HCT116 (cell line): ENCODE measurements at regions not wholly inside any gene's neighbourhood (a gene's known extent, or its start where the extent isn't known, plus 50 kb on each side); places are given as distances from the start of the nearest gene placed in this dataset.

Experiments used
- ATAC-seq: fragments of 200-7000 bp; cut with Tn5 transposase; 2 replicates; pipeline ENCODE4 v1.9.1; 2020; ENCODE audit warnings: mild to moderate bottlenecking, moderate library complexity
- BruUV-seq: library from RNA; stranded (reverse); fragments of 400-500 nt; replicated peaks from 2 replicates; lab custom pipeline; 2021; lab: Mats Ljungman, UMichigan
- CTCF ChIA-PET: fragments of 300-600 bp; sonication (Branson Sonifier 250); formaldehyde crosslinking; loops from one replicate; lab custom pipeline; 2021; ENCODE audit warnings: antibody characterized with exemption; lab: Charles Lee
- POLR2A ChIA-PET: fragments of 300-600, 350-600 bp; sonication (Branson Sonifier 250); formaldehyde crosslinking; loops from one replicate; lab custom pipeline; 2021; ENCODE audit warnings: antibody characterized with exemption; lab: Charles Lee
- RAD21 ChIA-PET, 2 experiments: fragments of 300-600 bp; sonication (Branson Sonifier 250); formaldehyde crosslinking; loops; one replicate each; lab custom pipeline; 2023; ENCODE audit warnings: low total read pairs in 2 of 2; ENCODE audit not compliant: uncharacterized antibody in 2 of 2, unreplicated experiment in 2 of 2, low non-redundant PET in 1 of 2; lab: Charles Lee
- DNase-seq: peaks from one replicate; pipeline ENCODE4 v3.0.0-alpha.2; 2010; ENCODE audit warnings: low read depth, low spot score
- H2AFZ ChIP-seq: fragments of 200-600 bp; shearing (Covaris generic), sonication (generic); 2 replicates; pipeline ENCODE4 v1.6.1; 2017; ENCODE audit warnings: low read depth, mixed run types, mixed read lengths, antibody characterized with exemption, low read length; ENCODE audit not compliant: poor library complexity, severe bottlenecking
- H3K27ac ChIP-seq: 2 replicates; pipeline ENCODE4 v1.5.1; 2012; ENCODE audit warnings: low read depth, low read length
- H3K27me3 ChIP-seq: fragments of 200-600 bp; sonication (generic); 2 replicates; pipeline ENCODE4 v1.6.1; 2016; ENCODE audit warnings: mixed run types, low read length, mixed read lengths; ENCODE audit not compliant: insufficient read depth
- H3K36me3 ChIP-seq, 2 experiments: fragments of 200-500 bp in 1 of 2; fragments of 200-600 bp in 1 of 2; sonication (Bioruptor generic) in 1 of 2; sonication (generic) in 1 of 2; 2 replicates each; pipeline versions ENCODE4 v1.5.1 to v1.6.1; 2014 to 2016; ENCODE audit warnings: low read length in 2 of 2, inconsistent platforms in 1 of 2, mixed read lengths in 1 of 2, mixed run types in 1 of 2; ENCODE audit not compliant: insufficient read depth in 2 of 2, control insufficient read depth in 1 of 2
- H3K4me1 ChIP-seq, 2 experiments: fragments of 200-600 bp in 1 of 2; sonication (generic) in 1 of 2; 2 replicates each; pipeline versions ENCODE4 v1.5.1 to v1.6.1; 2012 to 2017; ENCODE audit warnings: low read length in 2 of 2, inconsistent platforms in 1 of 2, mild to moderate bottlenecking in 1 of 2, mixed read lengths in 1 of 2, mixed run types in 1 of 2, moderate library complexity in 1 of 2; ENCODE audit not compliant: insufficient read depth in 2 of 2, control insufficient read depth in 1 of 2
- H3K4me2 ChIP-seq: fragments of 200-600 bp; sonication (generic); 2 replicates; pipeline ENCODE4 v1.6.1; 2017; ENCODE audit warnings: mixed run types, low read length, mixed read lengths
- H3K4me3 ChIP-seq, 2 experiments: fragments of 200-600 bp in 1 of 2; sonication (generic) in 1 of 2; replicated peaks in 1 of 2; 2 replicates each; pipeline ENCODE4 v1.5.1; 2011 to 2016; ENCODE audit warnings: low read length in 2 of 2, control low read depth in 1 of 2, low read depth in 1 of 2, mild to moderate bottlenecking in 1 of 2, mixed read lengths in 1 of 2, mixed run types in 1 of 2
- H3K79me2 ChIP-seq: fragments of 200-600 bp; sonication (generic); 2 replicates; pipeline ENCODE4 v1.6.1; 2017; ENCODE audit warnings: mild to moderate bottlenecking, mixed run types, low read length, moderate library complexity, mixed read lengths; ENCODE audit not compliant: insufficient read depth
- H3K9ac ChIP-seq: fragments of 200-600 bp; sonication (generic); 2 replicates; pipeline ENCODE4 v1.6.1; 2016; ENCODE audit warnings: low read length, mixed read lengths
- H3K9me2 ChIP-seq: fragments of 200-600 bp; sonication (generic), shearing (Covaris generic); 2 replicates; pipeline ENCODE4 v1.6.1; 2017; ENCODE audit warnings: mixed run types, mild to moderate bottlenecking, moderate library complexity; ENCODE audit not compliant: insufficient read depth
- H3K9me3 ChIP-seq, 2 experiments: fragments of 200-500 bp in 1 of 2; fragments of 200-600 bp in 1 of 2; sonication (Bioruptor generic) in 1 of 2; sonication (generic) in 1 of 2; 2 replicates each; pipeline ENCODE4 v1.6.1; 2014 to 2017; ENCODE audit warnings: low read length in 2 of 2, mixed read lengths in 2 of 2, inconsistent platforms in 1 of 2, low read depth in 1 of 2, mild to moderate bottlenecking in 1 of 2, mixed run types in 1 of 2, moderate library complexity in 1 of 2; ENCODE audit not compliant: control insufficient read depth in 1 of 2, insufficient read depth in 1 of 2
- H4K20me1 ChIP-seq: fragments of 200-600 bp; sonication (generic), shearing (Covaris generic); 2 replicates; pipeline ENCODE4 v1.6.1; 2017; ENCODE audit warnings: mixed run types, mild to moderate bottlenecking, moderate library complexity; ENCODE audit not compliant: insufficient read depth
- ATF3 ChIP-seq: IDR thresholded peaks from 2 replicates; pipeline ENCODE4 v1.6.1; 2012
- CEBPB ChIP-seq: IDR thresholded peaks from 2 replicates; pipeline ENCODE4 v1.6.1; 2012; ENCODE audit warnings: low read depth
- CTCF ChIP-seq, 3 experiments: fragments of 200-600 bp in 1 of 3; sonication (generic) in 1 of 3; IDR thresholded peaks in 2 of 3; conservative IDR thresholded peaks in 1 of 3; 2 replicates each; pipeline ENCODE4 v1.5.1; 2012 to 2017; ENCODE audit warnings: low read depth in 2 of 3, low read length in 2 of 3, antibody characterized with exemption in 1 of 3, borderline replicate concordance in 1 of 3, control low read depth in 1 of 3, mild to moderate bottlenecking in 1 of 3, mixed read lengths in 1 of 3, mixed run types in 1 of 3, moderate library complexity in 1 of 3; ENCODE audit not compliant: insufficient read depth in 1 of 3
- EZH2 ChIP-seq: fragments of 200-600 bp; sonication (generic); IDR thresholded peaks from 2 replicates; pipeline ENCODE4 v1.6.1; 2017; ENCODE audit warnings: antibody characterized with exemption, mixed run types
- JUND ChIP-seq: IDR thresholded peaks from 2 replicates; pipeline ENCODE4 v1.6.1; 2012
- POLR2AphosphoS5 ChIP-seq: IDR thresholded peaks from 2 replicates; pipeline ENCODE4 v1.6.1; 2011; ENCODE audit warnings: mild to moderate bottlenecking, low read depth, low read length, moderate library complexity
- RAD21 ChIP-seq: IDR thresholded peaks from 2 replicates; pipeline ENCODE4 v1.6.1; 2012; ENCODE audit warnings: low read depth, mild to moderate bottlenecking
- REST ChIP-seq: IDR thresholded peaks from 2 replicates; pipeline ENCODE4 v1.6.1; 2012; ENCODE audit warnings: low read depth
- SP1 ChIP-seq: IDR thresholded peaks from 2 replicates; pipeline ENCODE4 v1.6.1; 2012; ENCODE audit warnings: low read depth
- TCF7L2 ChIP-seq: IDR thresholded peaks from 2 replicates; pipeline ENCODE4 v1.7.0; 2011; ENCODE audit warnings: borderline replicate concordance, inconsistent platforms; ENCODE audit not compliant: insufficient read depth, insufficient read length; ENCODE audit errors: extremely low read depth
- ZBTB33 ChIP-seq: IDR thresholded peaks from 2 replicates; pipeline ENCODE4 v1.6.1; 2011; ENCODE audit warnings: mild to moderate bottlenecking, low read length, moderate library complexity; ENCODE audit not compliant: insufficient replicate concordance; ENCODE audit errors: extremely low read depth
- ZNF274 ChIP-seq: fragments of 200-500 bp; sonication (Bioruptor generic); IDR thresholded peaks from 2 replicates; pipeline ENCODE4 v1.6.1; 2014; ENCODE audit warnings: mild to moderate bottlenecking, low read depth, low read length, inconsistent platforms
- intact Hi-C: fragments of 100-400 bp; cut with micrococcal nuclease; formaldehyde crosslinking; loops from 2 replicates; pipeline ENCODE4 v1.10.0; 2022

- Histone ChIP-seq H3K79me2 (no peaks in the 10 kb centered on the region), H3K9me3 (peaks cover 5% of the 10 kb centered on the region in 2 experiments; a peak in 2 of 4 replicates), H3K9me2 (no peaks in the 10 kb centered on the region), H3K4me1 (no peaks in the 10 kb centered on the region), H3K4me3 (no peak overlapping the region), H3K36me3 (no peaks in the 10 kb centered on the region), H3K9ac (no peak overlapping the region), H4K20me1 (no peaks in the 10 kb centered on the region), H3K27me3 (no peaks in the 10 kb centered on the region), H2AFZ (no peak overlapping the region), H3K4me2 (no peak overlapping the region), H3K27ac (no peak overlapping the region)
- intact Hi-C loops: no loop called here
- DNase-seq (no peak), ATAC-seq (no peak)
- RAD21 ChIA-PET: no interaction called here
- BruUV-seq: no TSS peak
- CTCF ChIA-PET: no interaction called here
- TF ChIP-seq CEBPB (no peak), TCF7L2 (no peak)
- POLR2A ChIA-PET: no interaction called here
These were observed 869.0 kb downstream of the TRIB2 start for GRCh38 chr2:13585732-13586131.

- no peak for DNase-seq
- no peak overlapping the region for H3K9ac ChIP-seq
- H3K36me3 ChIP-seq: no peaks in the 10 kb centered on the region
- no peak overlapping the region for H3K4me2 ChIP-seq
- H3K9me3 ChIP-seq: peaks cover 0 to 18% of the 10 kb centered on the region in 2 experiments; a peak in 2 of 4 replicates
- ATAC-seq: no peak
- H2AFZ ChIP-seq: no peak overlapping the region
- POLR2A ChIA-PET: no interaction called here
- RAD21 ChIA-PET: no interaction called here
- H3K4me3 ChIP-seq: no peak overlapping the region
- no peak overlapping the region for H3K27ac ChIP-seq
- no peaks in the 10 kb centered on the region for H3K4me1 ChIP-seq
- CTCF ChIA-PET: no interaction called here
- no TSS peak for BruUV-seq
- H4K20me1 ChIP-seq: no peaks in the 10 kb centered on the region
- no peaks in the 10 kb centered on the region for H3K79me2 ChIP-seq
- no peaks in the 10 kb centered on the region for H3K9me2 ChIP-seq
- no peaks in the 10 kb centered on the region for H3K27me3 ChIP-seq
- intact Hi-C loops: no loop called here
- TF ChIP-seq ATF3 (no peak), ZBTB33 (no peak), CTCF (IDR thresholded peaks at IDR 0.05 in 2 of 3, conservative IDR thresholded peaks at IDR 0.05 in 1 of 3; ENCODE audit: borderline replicate concordance in 1 of 3, insufficient read depth in 1 of 3, low read depth in 2 of 3, low read length in 2 of 3) (no peak), SP1 (no peak), ZNF274 (no peak), JUND (no peak), POLR2AphosphoS5 (no peak), TCF7L2 (no peak), RAD21 (no peak), EZH2 (no peak), REST (no peak), CEBPB (no peak)
These were observed 879.5 kb downstream of the TRIB2 start for GRCh38 chr2:13596233-13596632.
